Activated CD4-positive, alpha-beta T cell treated with anti-CD3 and anti-CD28 coated beads, Interleukin-2, amount 50 U/mL, for 16 hours (primary cell): ENCODE measurements at regions not wholly inside any gene's neighbourhood (a gene's known extent, or its start where the extent isn't known, plus 50 kb on each side); places are given as distances from the start of the nearest gene placed in this dataset.

Experiments used
- DNase-seq: peaks from one replicate; pipeline ENCODE4 v3.0.0-alpha.2; 2020

DNA sequence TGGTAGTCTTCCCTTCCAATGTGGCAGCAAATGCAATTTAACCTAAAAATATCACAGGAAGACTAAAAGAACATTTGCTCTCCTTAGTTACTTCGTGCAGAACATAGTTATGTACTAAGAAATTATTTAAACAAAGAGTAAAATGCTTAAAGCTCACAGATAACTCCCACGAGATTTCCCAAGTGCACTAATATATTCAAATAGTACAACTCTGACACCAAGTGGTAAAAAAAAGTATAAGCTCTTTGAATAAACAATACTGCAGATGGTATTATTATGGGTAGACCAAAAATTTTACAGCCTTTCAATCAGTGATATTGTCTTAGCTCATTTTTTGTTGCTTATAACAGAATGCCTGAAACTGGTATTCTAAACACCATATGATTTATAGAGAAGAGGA, 52.8 kb upstream of the FILIP1 start:
- DNase-seq: peak; percentile 17

DNA sequence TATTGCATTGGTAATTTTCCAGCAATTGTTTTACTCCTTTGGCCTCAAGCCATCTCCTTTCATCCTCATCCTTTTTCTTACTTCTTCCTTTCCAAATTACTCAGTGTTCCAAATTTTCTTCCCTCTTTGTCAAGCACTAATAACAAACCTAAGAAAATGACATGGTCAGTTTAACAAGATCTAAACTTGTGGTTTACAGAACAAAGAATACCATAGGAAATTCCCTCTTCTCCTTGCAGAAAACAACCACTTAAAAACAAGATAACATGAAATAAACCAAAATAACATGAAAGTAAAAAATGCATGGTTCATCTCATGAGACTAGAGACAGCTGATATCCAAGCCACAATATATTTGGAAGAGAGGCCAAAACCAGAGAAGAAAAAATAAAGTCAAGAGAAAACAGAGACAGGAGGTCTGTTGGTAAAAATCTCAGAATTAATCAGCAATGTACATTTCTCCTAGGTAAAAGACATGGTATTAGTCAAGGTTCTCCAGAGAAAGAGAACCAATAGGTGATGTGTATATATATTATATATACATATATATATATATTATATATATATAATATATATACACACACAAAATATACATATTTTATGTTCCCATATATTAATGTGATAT, 51.0 kb upstream of the SENP6 start:
- peak; percentile 50 for DNase-seq

DNA sequence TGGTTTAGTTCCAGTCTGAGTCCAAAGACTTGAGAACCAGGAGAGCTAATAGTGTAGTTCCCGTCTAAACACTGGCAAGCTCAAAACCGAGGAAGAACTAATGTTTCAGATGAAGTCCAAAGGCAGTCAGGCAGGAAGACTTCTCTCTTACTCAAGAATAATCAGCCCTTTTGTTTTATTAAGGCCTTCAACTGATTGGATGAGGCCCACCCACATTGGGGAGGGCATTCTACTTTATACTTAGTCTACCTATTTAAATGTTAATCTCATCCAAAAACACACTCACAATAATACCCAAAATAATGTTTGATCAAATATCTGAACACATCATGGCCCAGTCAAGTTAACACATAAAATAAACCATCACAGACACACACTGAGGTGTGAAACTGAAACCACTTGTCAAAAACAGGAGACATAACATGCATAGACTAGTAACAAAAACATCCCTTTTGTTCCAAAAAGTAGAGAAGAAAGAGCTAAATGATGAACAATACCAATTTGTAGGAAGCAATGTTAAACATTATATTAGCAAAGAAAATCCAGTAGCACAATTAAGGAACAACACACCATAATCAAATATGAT, 50.2 kb upstream of the SENP6 start:
- DNase-seq: peak; percentile 33
